HEK293 (cell line): ENCODE measurements at regions not wholly inside any gene's neighbourhood (a gene's known extent, or its start where the extent isn't known, plus 50 kb on each side); places are given as distances from the start of the nearest gene placed in this dataset.

Experiments
- CTCF ChIA-PET: fragments of 350-600 bp; formaldehyde crosslinking; extraction: SDS; loops from one replicate; lab custom pipeline; 2021; ENCODE audit warnings: antibody characterized with exemption; lab: Yijun Ruan, JAX
- POLR2A ChIA-PET: fragments of 300-600 bp; formaldehyde crosslinking; extraction: SDS; loops from one replicate; lab custom pipeline; 2020; ENCODE audit warnings: antibody characterized with exemption, inconsistent platforms; lab: Yijun Ruan, JAX
- H3K27ac ChIP-seq: fragments of 200-500 bp; sonication (Bioruptor generic); 2 replicates; pipeline ENCODE4 v1.5.1; 2014; ENCODE audit warnings: low read depth, low read length, control low read depth, inconsistent platforms; ENCODE audit errors: extremely low read depth
- H3K36me3 ChIP-seq, 2 experiments: fragments of 200-500 bp in 1 of 2; sonication (Bioruptor generic) in 1 of 2; 1 replicate in 1 of 2; 2 replicates in 1 of 2; pipeline ENCODE4 v1.5.1; 2014 to 2017; ENCODE audit warnings: inconsistent platforms in 2 of 2, low read length in 2 of 2; ENCODE audit not compliant: control insufficient read depth in 2 of 2, insufficient read depth in 1 of 2
- H3K4me1 ChIP-seq: fragments of 200-500 bp; sonication (Bioruptor generic); 2 replicates; pipeline ENCODE4 v1.5.1; 2014; ENCODE audit warnings: mild to moderate bottlenecking, low read length, inconsistent platforms; ENCODE audit not compliant: control insufficient read depth, insufficient read depth
- H3K4me3 ChIP-seq: 2 replicates; pipeline ENCODE4 v1.5.1; 2011; ENCODE audit warnings: low read depth, mild to moderate bottlenecking, control low read depth, low read length, moderate library complexity
- H3K9me3 ChIP-seq: fragments of 200-500 bp; sonication (Bioruptor generic); 2 replicates; pipeline ENCODE4 v1.5.1; 2014; ENCODE audit warnings: low read depth, low read length, inconsistent platforms; ENCODE audit not compliant: control insufficient read depth, insufficient read depth
- BCL11B ChIP-seq: fragments of 450-650 bp; formaldehyde crosslinking; IDR thresholded peaks from 2 replicates; pipeline ENCODE4 v1.5.1; 2016; ENCODE audit warnings: low read depth, missing biosample characterization, missing genetic modification characterization
- KLF1 ChIP-seq: fragments of 450-650 bp; formaldehyde crosslinking; IDR thresholded peaks from 2 replicates; pipeline ENCODE4 v1.5.1; 2016; ENCODE audit warnings: missing biosample characterization, missing genetic modification characterization
- KLF10 ChIP-seq: fragments of 450-650 bp; IDR thresholded peaks from 2 replicates; pipeline ENCODE4 v1.5.1; 2018; ENCODE audit warnings: missing biosample characterization, mild to moderate bottlenecking, missing genetic modification characterization
- PRDM1 ChIP-seq: fragments of 450-650 bp; formaldehyde crosslinking; IDR thresholded peaks from 2 replicates; pipeline ENCODE4; 2016; ENCODE audit warnings: missing biosample characterization, missing genetic modification characterization
- SCRT1 ChIP-seq: fragments of 450-650 bp; formaldehyde crosslinking; IDR thresholded peaks from 2 replicates; pipeline ENCODE4 v1.5.1; 2016; ENCODE audit warnings: missing biosample characterization, missing genetic modification characterization, borderline replicate concordance
- ZBTB49 ChIP-seq: fragments of 450-650 bp; formaldehyde crosslinking; IDR thresholded peaks from 2 replicates; pipeline ENCODE4 v1.5.1; 2016; ENCODE audit warnings: missing biosample characterization, missing genetic modification characterization, low read depth
- ZNF10 ChIP-seq: fragments of 450-650 bp; formaldehyde crosslinking; IDR thresholded peaks from 2 replicates; pipeline ENCODE4 v1.5.1; 2017; ENCODE audit warnings: missing biosample characterization, missing genetic modification characterization
- ZNF184 ChIP-seq: fragments of 450-650 bp; IDR thresholded peaks from 2 replicates; pipeline ENCODE4 v1.5.1; 2018; ENCODE audit warnings: missing biosample characterization, mild to moderate bottlenecking, missing genetic modification characterization
- ZNF223 ChIP-seq: fragments of 450-650 bp; formaldehyde crosslinking; IDR thresholded peaks from 2 replicates; pipeline ENCODE4 v1.5.1; 2016; ENCODE audit warnings: missing biosample characterization, missing genetic modification characterization
- ZNF366 ChIP-seq: fragments of 450-650 bp; formaldehyde crosslinking; conservative IDR thresholded peaks from 2 replicates; pipeline ENCODE4 v1.5.1; 2016; ENCODE audit warnings: missing biosample characterization, missing genetic modification characterization
- ZNF416 ChIP-seq: fragments of 450-650 bp; formaldehyde crosslinking; IDR thresholded peaks from 2 replicates; pipeline ENCODE4 v1.5.1; 2016; ENCODE audit warnings: missing biosample characterization, missing genetic modification characterization
- ZNF423 ChIP-seq: fragments of 450-650 bp; formaldehyde crosslinking; IDR thresholded peaks from 2 replicates; pipeline ENCODE4 v1.5.1; 2016; ENCODE audit warnings: missing biosample characterization, missing genetic modification characterization
- ZNF768 ChIP-seq: fragments of 450-650 bp; formaldehyde crosslinking; IDR thresholded peaks from 2 replicates; pipeline ENCODE4 v1.5.1; 2018; ENCODE audit warnings: missing biosample characterization, mild to moderate bottlenecking, missing genetic modification characterization
- ZSCAN23 ChIP-seq: fragments of 450-650 bp; formaldehyde crosslinking; IDR thresholded peaks from 2 replicates; pipeline ENCODE4 v1.5.1; 2016; ENCODE audit warnings: missing biosample characterization, missing genetic modification characterization
- TF ChIP-seq, protein P1 (sequence below): fragments of 450-650 bp; formaldehyde crosslinking; IDR thresholded peaks from 2 replicates; pipeline ENCODE4 v1.5.1; 2016; ENCODE audit warnings: missing biosample characterization, missing genetic modification characterization
- TF ChIP-seq, protein P2 (sequence below): fragments of 450-650 bp; formaldehyde crosslinking; IDR thresholded peaks from 2 replicates; pipeline ENCODE4 v1.5.1; 2017; ENCODE audit warnings: missing biosample characterization, missing genetic modification characterization

DNA sequence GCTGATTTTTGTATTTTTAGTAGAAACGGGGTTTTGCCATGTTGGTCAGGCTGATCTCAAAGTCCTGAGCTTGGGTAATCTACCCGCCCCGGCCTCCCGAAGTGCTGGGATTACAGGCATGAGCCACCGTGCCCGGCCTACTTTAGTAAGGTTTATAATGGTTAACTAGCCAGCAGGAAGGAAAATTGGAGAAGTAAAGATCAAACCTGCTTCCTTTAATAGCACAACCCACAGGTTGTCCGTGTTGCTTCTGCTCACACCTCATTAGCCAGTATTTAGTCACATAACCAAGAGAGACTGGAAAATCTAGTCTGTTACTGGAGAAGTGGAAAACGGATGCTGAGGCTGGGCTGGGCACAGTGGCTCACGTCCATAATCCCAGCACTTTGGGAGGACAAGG, 51.9 kb upstream of the TBL1XR1 start:
- Histone ChIP-seq H3K36me3 (no peaks in the 10 kb centered on the region), H3K4me3 (no peak overlapping the region), H3K9me3 (no peaks in the 10 kb centered on the region), H3K27ac (no peak overlapping the region), H3K4me1 (no peaks in the 10 kb centered on the region)
- TF ChIP-seq ZNF223 (tag by site-specific recombination), result no peak
- ChIA-PET POLR2A (no interaction called here), CTCF (no interaction called here)

DNA sequence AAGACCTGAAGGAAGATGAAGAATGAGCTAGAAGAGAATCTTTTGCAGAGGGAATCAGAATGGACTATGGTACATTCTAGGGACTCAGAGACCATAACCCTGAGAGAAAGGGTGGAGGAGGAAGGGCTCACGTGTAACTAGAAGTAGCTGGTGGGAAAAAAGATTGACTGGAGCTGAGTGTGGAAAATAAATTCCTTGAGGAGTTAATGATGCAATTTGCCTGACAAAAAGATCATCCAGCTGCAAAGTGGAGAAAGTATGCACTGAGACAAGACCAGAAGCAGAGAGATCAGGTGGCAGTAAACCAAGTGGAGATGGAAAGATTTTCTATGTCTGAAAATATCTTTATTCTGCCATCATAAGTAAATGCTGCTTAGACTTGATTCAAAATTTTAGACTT, 52.9 kb upstream of the TBL1XR1 start:
- H3K27ac ChIP-seq, result no peak overlapping the region
- TF ChIP-seq, protein P1, sequence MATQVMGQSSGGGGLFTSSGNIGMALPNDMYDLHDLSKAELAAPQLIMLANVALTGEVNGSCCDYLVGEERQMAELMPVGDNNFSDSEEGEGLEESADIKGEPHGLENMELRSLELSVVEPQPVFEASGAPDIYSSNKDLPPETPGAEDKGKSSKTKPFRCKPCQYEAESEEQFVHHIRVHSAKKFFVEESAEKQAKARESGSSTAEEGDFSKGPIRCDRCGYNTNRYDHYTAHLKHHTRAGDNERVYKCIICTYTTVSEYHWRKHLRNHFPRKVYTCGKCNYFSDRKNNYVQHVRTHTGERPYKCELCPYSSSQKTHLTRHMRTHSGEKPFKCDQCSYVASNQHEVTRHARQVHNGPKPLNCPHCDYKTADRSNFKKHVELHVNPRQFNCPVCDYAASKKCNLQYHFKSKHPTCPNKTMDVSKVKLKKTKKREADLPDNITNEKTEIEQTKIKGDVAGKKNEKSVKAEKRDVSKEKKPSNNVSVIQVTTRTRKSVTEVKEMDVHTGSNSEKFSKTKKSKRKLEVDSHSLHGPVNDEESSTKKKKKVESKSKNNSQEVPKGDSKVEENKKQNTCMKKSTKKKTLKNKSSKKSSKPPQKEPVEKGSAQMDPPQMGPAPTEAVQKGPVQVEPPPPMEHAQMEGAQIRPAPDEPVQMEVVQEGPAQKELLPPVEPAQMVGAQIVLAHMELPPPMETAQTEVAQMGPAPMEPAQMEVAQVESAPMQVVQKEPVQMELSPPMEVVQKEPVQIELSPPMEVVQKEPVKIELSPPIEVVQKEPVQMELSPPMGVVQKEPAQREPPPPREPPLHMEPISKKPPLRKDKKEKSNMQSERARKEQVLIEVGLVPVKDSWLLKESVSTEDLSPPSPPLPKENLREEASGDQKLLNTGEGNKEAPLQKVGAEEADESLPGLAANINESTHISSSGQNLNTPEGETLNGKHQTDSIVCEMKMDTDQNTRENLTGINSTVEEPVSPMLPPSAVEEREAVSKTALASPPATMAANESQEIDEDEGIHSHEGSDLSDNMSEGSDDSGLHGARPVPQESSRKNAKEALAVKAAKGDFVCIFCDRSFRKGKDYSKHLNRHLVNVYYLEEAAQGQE (tag by site-specific recombination), result no peak
- TF ChIP-seq KLF1 (tag by site-specific recombination), result no peak
- no peak for TF ChIP-seq ZNF184 (tag by site-specific recombination)
- TF ChIP-seq SCRT1 (tag by site-specific recombination), result no peak
- no peak for TF ChIP-seq BCL11B (tag by site-specific recombination)
- TF ChIP-seq ZNF366 (tag by site-specific recombination), result no peak
- TF ChIP-seq PRDM1 (tag by site-specific recombination), result no peak
- no peak for TF ChIP-seq ZBTB49 (tag by site-specific recombination)
- TF ChIP-seq ZNF10, result no peak
- TF ChIP-seq ZNF416 (tag by site-specific recombination), result no peak
- no peak for TF ChIP-seq ZNF423 (tag by site-specific recombination)
- no peak for TF ChIP-seq ZSCAN23 (tag by site-specific recombination)
- no peak for TF ChIP-seq ZNF768
- TF ChIP-seq, protein P2, sequence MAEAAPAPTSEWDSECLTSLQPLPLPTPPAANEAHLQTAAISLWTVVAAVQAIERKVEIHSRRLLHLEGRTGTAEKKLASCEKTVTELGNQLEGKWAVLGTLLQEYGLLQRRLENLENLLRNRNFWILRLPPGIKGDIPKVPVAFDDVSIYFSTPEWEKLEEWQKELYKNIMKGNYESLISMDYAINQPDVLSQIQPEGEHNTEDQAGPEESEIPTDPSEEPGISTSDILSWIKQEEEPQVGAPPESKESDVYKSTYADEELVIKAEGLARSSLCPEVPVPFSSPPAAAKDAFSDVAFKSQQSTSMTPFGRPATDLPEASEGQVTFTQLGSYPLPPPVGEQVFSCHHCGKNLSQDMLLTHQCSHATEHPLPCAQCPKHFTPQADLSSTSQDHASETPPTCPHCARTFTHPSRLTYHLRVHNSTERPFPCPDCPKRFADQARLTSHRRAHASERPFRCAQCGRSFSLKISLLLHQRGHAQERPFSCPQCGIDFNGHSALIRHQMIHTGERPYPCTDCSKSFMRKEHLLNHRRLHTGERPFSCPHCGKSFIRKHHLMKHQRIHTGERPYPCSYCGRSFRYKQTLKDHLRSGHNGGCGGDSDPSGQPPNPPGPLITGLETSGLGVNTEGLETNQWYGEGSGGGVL (tag by site-specific recombination), result no peak
- no peak for TF ChIP-seq KLF10 (tag by site-specific recombination)
- no peaks in the 10 kb centered on the region for H3K4me1 ChIP-seq
- H3K9me3 ChIP-seq, result no peaks in the 10 kb centered on the region
- ChIA-PET POLR2A (no interaction called here), CTCF (no interaction called here)
- no peaks in the 10 kb centered on the region for H3K36me3 ChIP-seq
- H3K4me3 ChIP-seq, result no peak overlapping the region
